ENCODE measurements at regions not wholly inside any gene's neighbourhood (a gene's known extent, or its start where the extent isn't known, plus 50 kb on each side); places are given as distances from the start of the nearest gene placed in this dataset.
"Not testable (repeated sequence)": the region's sequence is repeated elsewhere in the genome, so short reads cannot be mapped to it uniquely, and the experiment has no call there.

GRCh38 chr17:12231355-12231682 is 210.6 kb downstream of the MAP2K4 start:
- Mint-ChIP-seq H3K27ac (ENCODE audit: low read depth, unreplicated experiment) (peak overlapping the region; percentile 39), H3K36me3 (ENCODE audit: insufficient read depth, unreplicated experiment) (peaks cover 7% of the 10 kb centered on the region), H3K4me1 (ENCODE audit: insufficient read depth, unreplicated experiment) (no peaks in the 10 kb centered on the region), H3K9me3 (ENCODE audit: unreplicated experiment) (peaks cover 4% of the 10 kb centered on the region), H3K4me3 (ENCODE audit: unreplicated experiment) (no peak overlapping the region), H3K27me3 (ENCODE audit: insufficient read depth, unreplicated experiment) (no peaks in the 10 kb centered on the region)
- intact Hi-C loops (cut with micrococcal nuclease) = no loop called here
- POLR2A ChIA-PET = interaction anchor here (0.5 to 1.1 kb wide), 3 partner anchors 24 to 199 kb away, joined by 3 to 4 read pairs (median 3); no protein-coding TSS in a partner anchor
- CTCF ChIA-PET = interaction anchor here (0.7 to 1.0 kb wide), 2 partner anchors 15 to 24 kb away, joined by 4 read pairs; no protein-coding TSS in a partner anchor
- TF ChIP-seq CTCF (IDR thresholded peaks at IDR 0.05; ENCODE audit: unreplicated experiment) = no peak
- no TSS peak for BruUV-seq (replicated peaks)
- DNase-seq (ENCODE audit: unreplicated experiment) = peak; percentile 55

GRCh38 chr17:12239021-12239420 is 218.3 kb downstream of the MAP2K4 start:
- POLR2A ChIA-PET; H3K27me3 Mint-ChIP-seq (ENCODE audit: insufficient read depth, unreplicated experiment); intact Hi-C loops (cut with micrococcal nuclease); H3K36me3 Mint-ChIP-seq (ENCODE audit: insufficient read depth, unreplicated experiment); H3K4me1 Mint-ChIP-seq (ENCODE audit: insufficient read depth, unreplicated experiment); H3K9me3 Mint-ChIP-seq (ENCODE audit: unreplicated experiment); H3K27ac Mint-ChIP-seq (ENCODE audit: low read depth, unreplicated experiment); H3K4me3 Mint-ChIP-seq (ENCODE audit: unreplicated experiment); DNase-seq (ENCODE audit: unreplicated experiment); BruUV-seq (replicated peaks): not testable (repeated sequence)
- CTCF ChIA-PET = interaction anchor here (0.6 kb wide), 1 partner anchor 440 kb away, joined by 3 read pairs; no protein-coding TSS in a partner anchor

GRCh38 chr17:12242345-12242954 is 221.8 kb downstream of the MAP2K4 start:
- BruUV-seq (replicated peaks) = no TSS peak
- ChIA-PET CTCF (interaction anchor here (0.8 to 1.5 kb wide), 3 partner anchors 17 to 760 kb away, joined by 3 to 4 read pairs (median 4); no protein-coding TSS in a partner anchor), POLR2A (interaction anchor here (0.6 kb wide), 1 partner anchor 1791 kb away, joined by 3 read pairs; no protein-coding TSS in a partner anchor)
- Mint-ChIP-seq H3K27me3 (ENCODE audit: insufficient read depth, unreplicated experiment) (peaks cover 13% of the 10 kb centered on the region), H3K4me1 (ENCODE audit: insufficient read depth, unreplicated experiment) (no peaks in the 10 kb centered on the region), H3K27ac (ENCODE audit: low read depth, unreplicated experiment) (no peak overlapping the region), H3K4me3 (ENCODE audit: unreplicated experiment) (no peak overlapping the region), H3K9me3 (ENCODE audit: unreplicated experiment) (no peaks in the 10 kb centered on the region), H3K36me3 (ENCODE audit: insufficient read depth, unreplicated experiment) (no peaks in the 10 kb centered on the region)
- intact Hi-C loops (cut with micrococcal nuclease) = no loop called here
- no peak for TF ChIP-seq CTCF (IDR thresholded peaks at IDR 0.05; ENCODE audit: unreplicated experiment)
- no peak for DNase-seq (ENCODE audit: unreplicated experiment)

GRCh38 chr17:12247761-12248160 is 227.1 kb downstream of the MAP2K4 start:
- H3K27ac Mint-ChIP-seq (ENCODE audit: low read depth, unreplicated experiment) = no peak overlapping the region
- H3K9me3 Mint-ChIP-seq (ENCODE audit: unreplicated experiment) = no peaks in the 10 kb centered on the region
- DNase-seq (ENCODE audit: unreplicated experiment) = no peak
- no peak for TF ChIP-seq CTCF (IDR thresholded peaks at IDR 0.05; ENCODE audit: unreplicated experiment)
- ChIA-PET CTCF (interaction anchor here (1.0 to 1.2 kb wide), 3 partner anchors 8 to 420 kb away, joined by 4 to 6 read pairs (median 4); no protein-coding TSS in a partner anchor), POLR2A (no interaction called here)
- H3K27me3 Mint-ChIP-seq (ENCODE audit: insufficient read depth, unreplicated experiment) = peaks cover 41% of the 10 kb centered on the region
- no peaks in the 10 kb centered on the region for H3K36me3 Mint-ChIP-seq (ENCODE audit: insufficient read depth, unreplicated experiment)
- no peak overlapping the region for H3K4me3 Mint-ChIP-seq (ENCODE audit: unreplicated experiment)
- BruUV-seq (replicated peaks) = no TSS peak
- intact Hi-C loops (cut with micrococcal nuclease) = no loop called here
- no peaks in the 10 kb centered on the region for H3K4me1 Mint-ChIP-seq (ENCODE audit: insufficient read depth, unreplicated experiment)

Data from MCF 10A (cell line).